ENCODE measurements at regions not wholly inside any gene's neighbourhood (a gene's known extent, or its start where the extent isn't known, plus 50 kb on each side); places are given as distances from the start of the nearest gene placed in this dataset.

GRCh38 chr3:72413228-72413627, 435.0 kb downstream of the SHQ1 start:
- H3K4me3 ChIP-seq (ENCODE audit: low read length) = no peak overlapping the region
- H3K9me3 ChIP-seq (ENCODE audit: insufficient read depth, low read depth, low read length) = no peaks in the 10 kb centered on the region
- H3K27ac ChIP-seq (ENCODE audit: low read length) = no peak overlapping the region
- no peaks in the 10 kb centered on the region for H3K27me3 ChIP-seq (ENCODE audit: insufficient read depth, low read length)
- peaks cover 30% of the 10 kb centered on the region for H3K4me1 ChIP-seq (ENCODE audit: insufficient read depth, low read length)
- no peaks in the 10 kb centered on the region for H3K36me3 ChIP-seq (ENCODE audit: insufficient read depth, low read depth, low read length)
- no peak overlapping the region for H3K9ac ChIP-seq (ENCODE audit: low read depth, low read length)

- H3K27me3 ChIP-seq (ENCODE audit: insufficient read depth, low read length) = no peaks in the 10 kb centered on the region
- no peak overlapping the region for H3K9ac ChIP-seq (ENCODE audit: low read depth, low read length)
- H3K4me3 ChIP-seq (ENCODE audit: low read length) = no peak overlapping the region
- H3K4me1 ChIP-seq (ENCODE audit: insufficient read depth, low read length) = peaks cover 37% of the 10 kb centered on the region
- no peaks in the 10 kb centered on the region for H3K36me3 ChIP-seq (ENCODE audit: insufficient read depth, low read depth, low read length)
- H3K27ac ChIP-seq (ENCODE audit: low read length) = no peak overlapping the region
- no peaks in the 10 kb centered on the region for H3K9me3 ChIP-seq (ENCODE audit: insufficient read depth, low read depth, low read length)
Measured at GRCh38 chr3:72412340-72412956, 435.8 kb downstream of the SHQ1 start.

- Histone ChIP-seq H3K9me3 (ENCODE audit: insufficient read depth, low read depth, low read length) (no peaks in the 10 kb centered on the region), H3K27me3 (ENCODE audit: insufficient read depth, low read length) (no peaks in the 10 kb centered on the region), H3K36me3 (ENCODE audit: insufficient read depth, low read depth, low read length) (no peaks in the 10 kb centered on the region), H3K9ac (ENCODE audit: low read depth, low read length) (no peak overlapping the region), H3K27ac (ENCODE audit: low read length) (no peak overlapping the region), H3K4me3 (ENCODE audit: low read length) (no peak overlapping the region), H3K4me1 (ENCODE audit: insufficient read depth, low read length) (peaks cover 44% of the 10 kb centered on the region)
Measured at GRCh38 chr3:72411843-72412242, 436.4 kb downstream of the SHQ1 start.

- Histone ChIP-seq H3K27me3 (ENCODE audit: insufficient read depth, low read length) (no peaks in the 10 kb centered on the region), H3K4me1 (ENCODE audit: insufficient read depth, low read length) (peaks cover 51% of the 10 kb centered on the region), H3K9me3 (ENCODE audit: insufficient read depth, low read depth, low read length) (no peaks in the 10 kb centered on the region), H3K9ac (ENCODE audit: low read depth, low read length) (no peak overlapping the region), H3K4me3 (ENCODE audit: low read length) (no peak overlapping the region), H3K36me3 (ENCODE audit: insufficient read depth, low read depth, low read length) (no peaks in the 10 kb centered on the region), H3K27ac (ENCODE audit: low read length) (no peak overlapping the region)
Measured at GRCh38 chr3:72411126-72411525, 437.1 kb downstream of the SHQ1 start.

GRCh38 chr3:72408983-72409779, 439.1 kb downstream of the SHQ1 start:
- Histone ChIP-seq H3K9me3 (ENCODE audit: insufficient read depth, low read depth, low read length) (no peaks in the 10 kb centered on the region), H3K27ac (ENCODE audit: low read length) (no peak overlapping the region), H3K4me3 (ENCODE audit: low read length) (no peak overlapping the region), H3K36me3 (ENCODE audit: insufficient read depth, low read depth, low read length) (no peaks in the 10 kb centered on the region), H3K9ac (ENCODE audit: low read depth, low read length) (no peak overlapping the region), H3K4me1 (ENCODE audit: insufficient read depth, low read length) (peaks cover 60% of the 10 kb centered on the region), H3K27me3 (ENCODE audit: insufficient read depth, low read length) (no peaks in the 10 kb centered on the region)

GRCh38 chr3:72407766-72408165, 440.5 kb downstream of the SHQ1 start:
- H3K4me1 ChIP-seq (ENCODE audit: insufficient read depth, low read length) = peaks cover 63% of the 10 kb centered on the region

GRCh38 chr3:72405943-72406566, 442.2 kb downstream of the SHQ1 start:
- Histone ChIP-seq H3K4me1 (ENCODE audit: insufficient read depth, low read length) (peaks cover 61% of the 10 kb centered on the region), H3K4me3 (ENCODE audit: low read length) (no peak overlapping the region), H3K9me3 (ENCODE audit: insufficient read depth, low read depth, low read length) (no peaks in the 10 kb centered on the region), H3K36me3 (ENCODE audit: insufficient read depth, low read depth, low read length) (no peaks in the 10 kb centered on the region), H3K27ac (ENCODE audit: low read length) (no peak overlapping the region), H3K9ac (ENCODE audit: low read depth, low read length) (no peak overlapping the region), H3K27me3 (ENCODE audit: insufficient read depth, low read length) (no peaks in the 10 kb centered on the region)

More at GRCh38 chr3:72407766-72408165, 440.5 kb downstream of the SHQ1 start:
- Histone ChIP-seq H3K36me3 (ENCODE audit: insufficient read depth, low read depth, low read length) (no peaks in the 10 kb centered on the region), H3K9me3 (ENCODE audit: insufficient read depth, low read depth, low read length) (no peaks in the 10 kb centered on the region), H3K27me3 (ENCODE audit: insufficient read depth, low read length) (no peaks in the 10 kb centered on the region), H3K9ac (ENCODE audit: low read depth, low read length) (no peak overlapping the region), H3K4me3 (ENCODE audit: low read length) (no peak overlapping the region), H3K27ac (ENCODE audit: low read length) (no peak overlapping the region)

GRCh38 chr3:72401005-72401545, 447.2 kb downstream of the SHQ1 start:
- Histone ChIP-seq H3K4me3 (ENCODE audit: low read length) (no peak overlapping the region), H3K36me3 (ENCODE audit: insufficient read depth, low read depth, low read length) (no peaks in the 10 kb centered on the region), H3K4me1 (ENCODE audit: insufficient read depth, low read length) (peaks cover 38% of the 10 kb centered on the region), H3K9ac (ENCODE audit: low read depth, low read length) (no peak overlapping the region), H3K27ac (ENCODE audit: low read length) (no peak overlapping the region), H3K9me3 (ENCODE audit: insufficient read depth, low read depth, low read length) (no peaks in the 10 kb centered on the region), H3K27me3 (ENCODE audit: insufficient read depth, low read length) (no peaks in the 10 kb centered on the region)

- H3K9ac ChIP-seq (ENCODE audit: low read depth, low read length) = no peak overlapping the region
- no peaks in the 10 kb centered on the region for H3K27me3 ChIP-seq (ENCODE audit: insufficient read depth, low read length)
- H3K36me3 ChIP-seq (ENCODE audit: insufficient read depth, low read depth, low read length) = no peaks in the 10 kb centered on the region
- H3K27ac ChIP-seq (ENCODE audit: low read length) = no peak overlapping the region
- H3K4me3 ChIP-seq (ENCODE audit: low read length) = no peak overlapping the region
- no peaks in the 10 kb centered on the region for H3K9me3 ChIP-seq (ENCODE audit: insufficient read depth, low read depth, low read length)
- peaks cover 20% of the 10 kb centered on the region for H3K4me1 ChIP-seq (ENCODE audit: insufficient read depth, low read length)
Measured at GRCh38 chr3:72398781-72399180, 449.5 kb downstream of the SHQ1 start.

GRCh38 chr3:72397586-72397985, 450.7 kb downstream of the SHQ1 start:
- Histone ChIP-seq H3K27ac (ENCODE audit: low read length) (no peak overlapping the region), H3K4me1 (ENCODE audit: insufficient read depth, low read length) (peaks cover 18% of the 10 kb centered on the region; the same call in 1 of the 2 replicates), H3K9me3 (ENCODE audit: insufficient read depth, low read depth, low read length) (no peaks in the 10 kb centered on the region), H3K9ac (ENCODE audit: low read depth, low read length) (no peak overlapping the region), H3K36me3 (ENCODE audit: insufficient read depth, low read depth, low read length) (no peaks in the 10 kb centered on the region), H3K4me3 (ENCODE audit: low read length) (no peak overlapping the region), H3K27me3 (ENCODE audit: insufficient read depth, low read length) (no peaks in the 10 kb centered on the region)

GRCh38 chr3:72396899-72397298, 451.3 kb downstream of the SHQ1 start:
- Histone ChIP-seq H3K9ac (ENCODE audit: low read depth, low read length) (no peak overlapping the region), H3K4me1 (ENCODE audit: insufficient read depth, low read length) (peaks cover 19% of the 10 kb centered on the region), H3K27me3 (ENCODE audit: insufficient read depth, low read length) (no peaks in the 10 kb centered on the region), H3K9me3 (ENCODE audit: insufficient read depth, low read depth, low read length) (no peaks in the 10 kb centered on the region), H3K27ac (ENCODE audit: low read length) (no peak overlapping the region), H3K4me3 (ENCODE audit: low read length) (no peak overlapping the region; the same call in 1 of the 2 replicates), H3K36me3 (ENCODE audit: insufficient read depth, low read depth, low read length) (no peaks in the 10 kb centered on the region)
